Thoracic aorta (tissue), 2 donors: ENCODE measurements at regions not wholly inside any gene's neighbourhood (a gene's known extent, or its start where the extent isn't known, plus 50 kb on each side); places are given as distances from the start of the nearest gene placed in this dataset.

Source experiments
- ATAC-seq: fragments of 150-250 bp; one replicate; pipeline ENCODE4 v1.8.0; 2017; ENCODE audit warnings: low read depth; ENCODE audit not compliant: insufficient number of reproducible peaks, low FRiP score
- DNase-seq: peaks from one replicate; pipeline ENCODE4 v3.0.0-alpha.2; 2020; ENCODE audit warnings: low spot score
- H3K27ac ChIP-seq, 2 donors: fragments of 200-600 bp; sonication (generic); 1 replicate in 1 of 2; 2 replicates in 1 of 2; pipeline ENCODE4 v1.5.1; 2016; ENCODE audit warnings: mild to moderate bottlenecking in 2 of 2, moderate library complexity in 2 of 2
- H3K27me3 ChIP-seq: fragments of 200-600 bp; sonication (generic); replicated peaks from 2 replicates; pipeline ENCODE4 v1.6.0; 2016; ENCODE audit warnings: mild to moderate bottlenecking; ENCODE audit not compliant: insufficient read depth
- H3K36me3 ChIP-seq: fragments of 200-600 bp; sonication (generic); one replicate; pipeline ENCODE4 v1.5.1; 2016
- H3K4me1 ChIP-seq, 2 donors: fragments of 200-600 bp; sonication (generic); 1 replicate in 1 of 2; 2 replicates in 1 of 2; pipeline versions ENCODE4 v1.5.1 to v1.6.0; 2016; ENCODE audit warnings: low read depth in 2 of 2, mild to moderate bottlenecking in 1 of 2; ENCODE audit not compliant: control insufficient read depth in 1 of 2
- H3K4me3 ChIP-seq: fragments of 200-600 bp; sonication (generic); 2 replicates; pipeline ENCODE4 v1.5.1; 2016; ENCODE audit warnings: mild to moderate bottlenecking
- H3K9me3 ChIP-seq: fragments of 200-600 bp; sonication (generic); 2 replicates; pipeline ENCODE4 v1.5.1; 2016
- CTCF ChIP-seq: fragments of 200-600 bp; sonication (generic); IDR thresholded peaks from one replicate; pipeline ENCODE4 v1.5.1; 2019; ENCODE audit warnings: antibody characterized with exemption

- no peak for TF ChIP-seq CTCF
- DNase-seq (no peak), ATAC-seq (no peak)
- Histone ChIP-seq H3K4me3 (no peak overlapping the region), H3K27ac (no peak overlapping the region), H3K4me1 (no peaks in the 10 kb centered on the region), H3K36me3 (no peaks in the 10 kb centered on the region), H3K9me3 (no peaks in the 10 kb centered on the region), H3K27me3 (no peaks in the 10 kb centered on the region)
Measured at GRCh38 chr14:23876160-23876750, 77.3 kb upstream of the DHRS4 start.

GRCh38 chr14:23877111-23877510, 76.5 kb upstream of the DHRS4 start:
- H3K4me3 ChIP-seq = no peak overlapping the region
- no peak for TF ChIP-seq CTCF
- no peak for ATAC-seq
- no peaks in the 10 kb centered on the region for H3K9me3 ChIP-seq
- DNase-seq = no peak
- no peaks in the 10 kb centered on the region for H3K27me3 ChIP-seq
- no peak overlapping the region for H3K27ac ChIP-seq
- H3K4me1 ChIP-seq = no peaks in the 10 kb centered on the region
- H3K36me3 ChIP-seq = no peaks in the 10 kb centered on the region

GRCh38 chr14:23877538-23878180, 75.9 kb upstream of the DHRS4 start:
- ATAC-seq (no peak), DNase-seq (no peak)
- no peak overlapping the region for H3K27ac ChIP-seq
- no peaks in the 10 kb centered on the region for H3K9me3 ChIP-seq
- H3K36me3 ChIP-seq = no peaks in the 10 kb centered on the region
- TF ChIP-seq CTCF = no peak
- no peaks in the 10 kb centered on the region for H3K4me1 ChIP-seq
- no peak overlapping the region for H3K4me3 ChIP-seq
- no peaks in the 10 kb centered on the region for H3K27me3 ChIP-seq

- no peak for DNase-seq
- no peak for ATAC-seq
- no peaks in the 10 kb centered on the region for H3K4me1 ChIP-seq
- no peaks in the 10 kb centered on the region for H3K27me3 ChIP-seq
- H3K4me3 ChIP-seq = no peak overlapping the region
- TF ChIP-seq CTCF = no peak
- H3K36me3 ChIP-seq = no peaks in the 10 kb centered on the region
- H3K27ac ChIP-seq = no peak overlapping the region
- H3K9me3 ChIP-seq = no peaks in the 10 kb centered on the region
Measured at GRCh38 chr14:23881282-23881681, 72.3 kb upstream of the DHRS4 start.

- H3K4me1 ChIP-seq = no peaks in the 10 kb centered on the region
- peaks cover 7% of the 10 kb centered on the region for H3K9me3 ChIP-seq
- DNase-seq (no peak), ATAC-seq (no peak)
- no peak overlapping the region for H3K4me3 ChIP-seq
- H3K36me3 ChIP-seq = no peaks in the 10 kb centered on the region
- no peak overlapping the region for H3K27ac ChIP-seq
- H3K27me3 ChIP-seq = no peaks in the 10 kb centered on the region
- TF ChIP-seq CTCF = no peak
Measured at GRCh38 chr14:23883684-23884540, 69.7 kb upstream of the DHRS4 start.
